Right forelimb (tissue), 1 donor: ENCODE measurements at regions not wholly inside any gene's neighbourhood (a gene's known extent, or its start where the extent isn't known, plus 50 kb on each side); places are given as distances from the start of the nearest gene placed in this dataset.
"Not testable (repeated sequence)": the region's sequence is repeated elsewhere in the genome, so short reads cannot be mapped to it uniquely, and the experiment has no call there.

Experiments
- DNase-seq: peaks from one replicate; pipeline ENCODE4 v3.0.0-alpha.2; 2018

GRCh38 chr1:244325056-244325758 is 126.5 kb downstream of the ADSS2 start:
- DNase-seq, result no peak

GRCh38 chr1:244326757-244327156 is 125.0 kb downstream of the ADSS2 start:
- no peak for DNase-seq

GRCh38 chr1:244327533-244327932 is 124.2 kb downstream of the ADSS2 start:
- DNase-seq, result no peak

- DNase-seq, result no peak
Observed at GRCh38 chr1:244328476-244328875, 123.2 kb downstream of the ADSS2 start.

- DNase-seq, result no peak
Observed at GRCh38 chr1:244329591-244330317, 122.0 kb downstream of the ADSS2 start.

GRCh38 chr1:244330318-244330625 is 121.4 kb downstream of the ADSS2 start:
- no peak for DNase-seq

- not testable (repeated sequence) for DNase-seq
Observed at GRCh38 chr1:244332761-244333160, 118.9 kb downstream of the ADSS2 start.

- DNase-seq, result not testable (repeated sequence)
Observed at GRCh38 chr1:244334315-244334714, 117.4 kb downstream of the ADSS2 start.

- not testable (repeated sequence) for DNase-seq
Observed at GRCh38 chr1:244334842-244335241, 116.9 kb downstream of the ADSS2 start.

GRCh38 chr1:244335456-244335855 is 116.3 kb downstream of the ADSS2 start:
- no peak for DNase-seq

GRCh38 chr1:244336232-244336899 is 115.3 kb downstream of the ADSS2 start:
- no peak for DNase-seq

- DNase-seq, result no peak
Observed at GRCh38 chr1:244337839-244338238, 113.9 kb downstream of the ADSS2 start.

GRCh38 chr1:244339073-244339692 is 112.5 kb downstream of the ADSS2 start:
- DNase-seq, result no peak

GRCh38 chr1:244339776-244340175 is 111.9 kb downstream of the ADSS2 start:
- no peak for DNase-seq

GRCh38 chr1:244340396-244340795 is 111.3 kb downstream of the ADSS2 start:
- no peak for DNase-seq

GRCh38 chr1:244341455-244342450 is 110.0 kb downstream of the ADSS2 start:
- DNase-seq, result no peak

GRCh38 chr1:244344001-244344400 is 107.7 kb downstream of the ADSS2 start:
- no peak for DNase-seq

- DNase-seq, result no peak
Observed at GRCh38 chr1:244346972-244347618, 104.6 kb downstream of the ADSS2 start.

- no peak for DNase-seq
Observed at GRCh38 chr1:244347942-244348341, 103.8 kb downstream of the ADSS2 start.

GRCh38 chr1:244349103-244349531 is 102.6 kb downstream of the ADSS2 start:
- no peak for DNase-seq

GRCh38 chr1:244349581-244350001 is 102.1 kb downstream of the ADSS2 start:
- DNase-seq, result no peak

- no peak for DNase-seq
Observed at GRCh38 chr1:244350027-244350426, 101.7 kb downstream of the ADSS2 start.
